GM21619 (cell line): ENCODE measurements at regions not wholly inside any gene's neighbourhood (a gene's known extent, or its start where the extent isn't known, plus 50 kb on each side); places are given as distances from the start of the nearest gene placed in this dataset.

Source experiments
- ATAC-seq: cut with Tn5 transposase; IDR thresholded peaks from one replicate; pipeline ENCODE4 v1.9.1; 2021; ENCODE audit not compliant: unreplicated experiment

DNA sequence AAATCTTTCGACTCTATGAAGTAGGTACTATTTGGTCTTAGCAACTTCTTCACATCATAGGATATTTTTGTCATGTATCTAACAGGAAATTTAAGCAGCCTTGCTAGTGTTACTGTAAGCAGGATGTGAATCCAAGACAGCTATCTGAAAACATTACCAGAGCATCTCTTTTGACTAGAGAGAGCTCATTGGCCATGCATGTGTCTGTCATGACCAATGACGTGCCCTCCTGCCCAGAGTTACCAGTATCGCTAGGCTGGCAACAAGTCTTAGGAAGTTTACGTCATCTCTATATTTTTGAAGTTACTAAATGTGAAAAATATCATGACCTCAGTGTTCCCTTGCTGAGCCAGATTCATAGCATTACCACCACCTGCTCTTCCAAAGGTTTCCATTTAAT is 130.9 kb upstream of the TP63 start:
- ATAC-seq: no peak

DNA sequence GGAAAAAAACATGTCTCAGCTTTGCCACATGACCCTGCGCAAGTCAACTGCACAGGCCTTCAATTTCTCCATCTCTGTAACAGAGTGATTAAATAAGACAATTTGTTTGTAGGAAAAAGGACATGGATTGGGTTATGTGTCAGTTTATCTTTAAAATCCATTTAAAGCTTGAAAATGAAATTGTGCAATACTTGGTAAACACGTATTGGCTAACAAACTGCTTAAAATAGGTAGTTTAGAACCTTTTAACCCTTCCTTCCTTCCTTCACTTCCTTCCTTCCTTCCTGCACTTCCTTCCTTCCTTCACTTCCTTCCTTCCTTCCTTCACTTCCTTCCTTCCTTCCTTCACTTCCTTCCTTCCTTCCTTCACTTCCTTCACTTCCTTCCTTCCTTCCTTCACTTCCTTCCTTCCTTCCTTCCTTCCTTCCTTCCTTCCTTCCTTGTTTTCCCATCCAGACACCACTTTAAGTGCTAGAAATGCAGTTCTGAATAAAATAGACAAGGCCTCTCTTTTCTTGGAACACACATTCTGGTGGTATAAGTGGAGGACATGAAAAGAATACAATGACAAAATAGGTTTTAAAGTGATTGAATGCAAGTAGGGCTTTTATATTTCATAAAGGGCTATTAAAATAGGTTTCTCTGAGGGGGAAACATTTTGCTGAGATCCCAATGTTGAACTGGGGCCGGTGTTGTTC is 130.2 kb upstream of the TP63 start:
- no peak for ATAC-seq

DNA sequence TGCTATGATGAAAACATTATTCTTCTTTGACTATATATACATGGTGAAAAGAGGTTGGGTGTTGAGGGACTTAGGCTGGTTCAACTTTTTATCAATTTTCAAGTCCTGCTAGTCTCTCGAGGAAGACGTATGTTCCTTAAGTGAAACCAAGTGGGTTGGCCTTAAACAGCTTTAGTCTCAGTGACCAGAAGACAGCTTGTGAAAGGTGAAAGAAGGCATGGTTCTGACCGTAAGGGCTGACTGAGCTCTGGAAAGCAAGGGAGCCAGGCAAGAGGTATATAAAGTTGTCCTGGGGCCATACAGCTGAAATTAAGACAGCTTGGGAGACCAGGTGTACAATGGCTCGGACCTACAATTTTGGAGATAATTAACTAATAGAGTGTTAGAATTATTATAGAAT is 128.9 kb upstream of the TP63 start:
- no peak for ATAC-seq

DNA sequence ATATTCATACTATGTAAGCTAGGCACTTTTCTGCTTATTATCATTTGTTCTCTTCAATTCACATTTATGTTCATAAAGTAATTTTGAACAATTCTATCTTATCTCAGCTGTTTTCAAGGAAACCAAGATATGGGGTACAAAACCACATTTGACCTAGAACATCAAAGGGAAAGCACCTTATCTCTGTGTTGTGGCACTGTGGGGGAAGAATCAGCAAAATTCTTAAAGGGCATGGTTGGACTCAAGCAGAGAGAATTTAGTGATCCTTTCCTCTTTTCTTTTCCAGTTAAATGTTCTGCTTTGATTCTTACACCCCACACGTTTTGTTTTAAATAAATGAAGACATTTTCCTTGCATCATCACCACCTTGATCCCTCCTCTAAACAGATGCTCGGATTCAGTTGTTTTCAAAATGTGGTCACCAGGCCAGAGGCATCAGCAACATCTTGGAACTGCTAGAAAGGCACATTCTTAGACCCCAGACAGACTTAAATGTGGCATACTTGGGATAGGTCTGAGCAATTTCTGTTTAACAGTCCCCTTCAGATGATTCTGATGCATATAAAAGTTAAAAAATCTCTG is 128.4 kb upstream of the TP63 start:
- no peak for ATAC-seq

DNA sequence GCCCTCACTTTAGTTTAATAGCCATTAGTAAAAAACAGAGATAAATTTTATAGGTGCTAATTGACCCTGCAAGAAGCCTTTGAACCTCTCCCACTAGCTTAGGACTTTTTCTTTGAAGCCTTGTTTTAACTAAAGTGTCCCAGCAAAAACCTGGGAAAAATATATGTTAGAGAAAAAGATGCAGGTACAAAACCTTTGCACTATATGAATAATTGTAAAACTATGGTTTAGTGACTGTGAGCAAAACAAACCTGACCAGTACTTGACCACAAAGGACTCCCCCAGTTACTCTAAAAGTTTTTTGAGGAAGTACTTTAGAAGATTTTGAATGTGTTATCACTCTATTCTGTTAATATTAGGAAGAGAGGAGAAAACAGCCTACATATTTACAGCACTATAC is 123.3 kb upstream of the TP63 start:
- peak; percentile 71 for ATAC-seq

DNA sequence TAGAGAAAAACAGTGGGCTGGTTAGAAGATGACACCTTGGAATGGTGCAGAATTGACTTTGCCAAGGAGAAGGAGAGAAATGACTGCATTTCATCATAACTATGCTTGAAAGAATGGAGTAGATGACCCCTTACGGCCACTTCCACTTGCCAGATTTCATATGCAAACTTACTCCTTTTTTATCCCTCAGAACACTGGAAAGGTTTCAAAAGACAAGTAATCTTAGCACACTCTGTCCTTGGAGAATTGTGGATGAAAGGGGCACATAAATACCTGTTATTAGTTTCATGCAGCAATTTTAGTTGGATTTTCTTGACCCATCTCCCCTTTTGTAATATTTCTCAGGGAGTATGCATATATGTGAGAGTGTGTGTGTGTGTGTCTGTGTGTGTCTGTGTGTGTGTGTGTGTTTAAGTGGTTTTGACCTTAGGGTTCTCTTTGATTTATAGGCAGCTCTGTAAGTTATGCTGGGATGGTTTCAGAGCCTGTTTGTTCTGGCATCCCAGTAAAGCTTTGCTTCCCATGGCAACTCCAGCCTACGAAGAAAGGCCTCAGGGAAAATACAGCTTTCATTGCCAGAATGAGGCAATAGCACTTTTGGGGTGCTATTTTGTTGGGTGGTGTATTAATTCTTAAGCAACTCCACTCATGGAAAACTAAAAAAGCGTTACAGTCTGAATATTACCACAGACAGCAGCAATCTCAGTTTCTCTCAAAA is 122.2 kb upstream of the TP63 start:
- ATAC-seq: no peak

DNA sequence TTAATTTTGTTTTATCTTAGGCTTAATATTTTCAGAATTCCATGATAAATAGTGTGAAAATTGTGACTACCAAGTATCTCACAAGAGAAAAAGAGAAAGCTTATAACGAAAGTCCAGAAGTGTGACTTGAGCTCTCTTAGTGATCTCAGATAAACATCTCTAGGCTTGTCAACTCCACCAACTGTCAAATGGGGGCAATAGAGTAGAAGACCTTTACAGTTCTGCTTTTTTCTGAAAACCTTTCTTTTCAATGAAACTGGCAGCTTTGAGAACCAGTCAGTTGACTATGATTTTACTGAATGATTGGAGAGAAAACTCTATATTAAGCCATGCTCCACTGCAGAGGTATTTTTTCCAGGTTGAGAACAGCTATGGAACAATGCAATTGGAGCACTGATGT is 119.2 kb upstream of the TP63 start:
- ATAC-seq: peak; percentile 59

DNA sequence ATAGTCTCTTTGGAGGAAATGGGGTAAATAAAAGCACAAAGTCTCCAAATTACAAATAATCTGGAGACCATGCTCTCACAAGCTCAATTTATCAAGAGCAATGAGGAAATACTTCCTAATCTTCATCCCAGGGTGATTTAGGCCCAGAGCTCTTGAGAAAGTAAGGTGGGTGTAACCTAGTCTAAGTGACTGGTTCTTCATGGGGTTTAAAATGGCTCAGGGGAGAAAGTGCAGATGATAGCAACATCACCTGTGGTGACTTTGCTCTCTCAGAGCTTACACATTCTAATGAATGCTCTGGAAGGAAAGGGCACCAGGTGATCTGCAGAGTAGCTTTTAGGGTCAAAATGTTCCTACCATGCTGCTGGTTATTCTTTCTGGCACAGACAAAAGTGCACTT is 118.4 kb upstream of the TP63 start:
- ATAC-seq: no peak

DNA sequence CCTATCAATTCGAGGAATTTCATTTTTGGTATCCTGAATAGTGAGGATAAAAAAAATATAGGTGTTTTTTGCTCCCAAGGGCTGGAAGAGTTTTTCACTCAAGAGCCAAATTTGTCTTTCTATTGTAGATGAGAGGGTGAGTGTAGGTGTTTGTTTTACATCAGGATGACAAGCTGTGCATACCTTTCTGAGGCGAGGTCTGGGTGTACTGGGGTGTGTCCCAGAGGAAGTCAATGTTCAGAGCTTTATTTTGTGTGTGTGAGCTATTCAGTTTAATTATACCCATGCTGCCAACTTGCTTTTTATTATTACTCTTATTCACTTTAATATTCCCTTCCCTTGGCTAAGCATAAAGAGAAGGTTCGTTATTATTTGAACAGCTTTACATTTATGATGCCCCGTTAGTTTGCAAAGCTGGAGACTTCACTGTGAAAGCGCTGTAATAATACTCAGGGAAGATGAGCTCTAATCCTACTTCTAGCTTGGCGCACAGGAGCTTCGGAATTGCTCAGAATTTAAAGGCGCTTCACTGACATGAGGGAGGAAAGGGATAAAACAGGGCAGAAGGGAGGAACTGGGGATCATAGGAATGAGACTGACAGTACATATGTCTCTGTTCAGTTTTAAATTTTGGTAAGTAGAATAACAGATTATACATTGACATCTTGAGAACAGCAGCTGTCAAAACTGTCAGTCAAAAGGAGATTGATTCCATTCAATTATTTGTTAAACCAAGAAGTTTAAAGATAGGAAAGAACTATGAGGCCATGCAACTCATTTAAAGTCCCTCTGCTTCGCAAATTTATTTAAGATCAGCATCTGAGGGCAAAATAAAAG is 117.7 kb upstream of the TP63 start:
- no peak for ATAC-seq

DNA sequence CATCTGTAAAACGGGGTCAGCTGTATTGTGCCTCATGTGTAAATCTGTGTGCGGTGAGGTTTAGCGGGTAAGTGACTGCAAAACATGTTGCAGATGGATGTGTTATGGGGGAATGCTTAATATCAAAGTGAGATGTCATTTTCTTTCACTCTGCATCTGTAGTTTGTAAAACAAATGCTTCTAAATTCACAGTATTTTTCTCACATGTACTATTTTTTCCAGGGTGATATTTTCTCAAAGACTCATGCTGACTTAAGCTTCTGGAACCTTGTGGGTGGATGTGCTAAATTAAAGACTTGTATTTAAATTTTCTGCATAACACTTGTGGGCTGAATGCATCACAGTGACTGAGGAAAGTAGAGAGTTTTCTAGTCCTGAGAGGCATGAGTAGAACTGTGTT is 115.2 kb upstream of the TP63 start:
- ATAC-seq: no peak

DNA sequence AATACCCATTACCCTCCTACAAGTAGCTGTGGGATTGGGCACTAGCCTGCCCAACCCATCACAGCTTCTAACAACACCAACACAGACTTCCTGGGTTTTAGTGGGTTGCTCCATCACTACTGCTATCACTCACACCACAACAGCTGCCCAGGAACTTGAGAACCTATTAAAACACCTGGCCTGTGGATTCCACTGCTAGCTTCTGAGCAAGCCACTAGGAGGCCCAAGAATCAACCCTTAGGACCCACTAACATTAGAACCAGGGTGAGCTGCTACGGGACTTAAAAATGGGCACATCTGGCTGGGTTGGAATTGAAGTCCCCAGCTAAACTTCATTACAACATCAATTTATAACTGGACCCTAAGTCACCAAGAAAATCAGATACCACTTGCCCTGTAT is 113.2 kb upstream of the TP63 start:
- ATAC-seq: no peak

DNA sequence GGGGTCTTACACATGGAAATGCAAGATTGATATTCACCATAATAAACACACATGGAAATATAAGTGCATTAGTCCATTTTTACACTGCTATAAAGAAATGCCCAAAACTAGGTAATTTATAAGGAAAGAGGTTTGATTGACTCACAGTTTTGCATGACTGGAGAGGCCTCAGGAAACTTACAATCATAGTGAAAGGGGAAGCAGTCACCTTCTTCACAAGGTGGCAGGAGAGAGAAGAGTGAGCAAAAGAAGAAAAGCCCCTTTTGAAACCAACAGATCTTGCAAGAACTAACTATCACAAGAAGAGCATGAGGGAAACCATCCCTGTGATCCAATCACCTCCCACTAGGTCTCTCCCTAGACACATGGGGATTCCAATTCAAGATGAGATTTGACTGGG is 111.7 kb upstream of the TP63 start:
- no peak for ATAC-seq

DNA sequence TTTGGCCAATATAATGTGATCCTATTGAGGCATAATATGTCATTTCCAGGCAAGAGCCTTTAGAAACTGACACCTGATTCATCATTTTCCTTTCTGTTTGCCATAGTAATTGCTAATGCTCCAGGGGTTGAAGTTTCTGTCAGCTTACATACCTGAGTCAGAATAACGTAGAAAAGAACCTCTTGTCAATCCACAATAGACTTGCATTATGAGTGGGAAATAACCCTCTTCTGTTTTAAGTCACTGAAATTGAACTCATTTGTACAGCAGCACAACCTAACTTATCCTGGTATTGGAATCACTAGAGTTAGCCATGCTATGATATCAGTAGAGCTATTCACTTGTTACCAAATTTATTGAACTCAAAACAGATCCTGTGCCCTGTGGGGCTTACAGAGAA is 101.7 kb upstream of the TP63 start:
- peak; percentile 76 for ATAC-seq

DNA sequence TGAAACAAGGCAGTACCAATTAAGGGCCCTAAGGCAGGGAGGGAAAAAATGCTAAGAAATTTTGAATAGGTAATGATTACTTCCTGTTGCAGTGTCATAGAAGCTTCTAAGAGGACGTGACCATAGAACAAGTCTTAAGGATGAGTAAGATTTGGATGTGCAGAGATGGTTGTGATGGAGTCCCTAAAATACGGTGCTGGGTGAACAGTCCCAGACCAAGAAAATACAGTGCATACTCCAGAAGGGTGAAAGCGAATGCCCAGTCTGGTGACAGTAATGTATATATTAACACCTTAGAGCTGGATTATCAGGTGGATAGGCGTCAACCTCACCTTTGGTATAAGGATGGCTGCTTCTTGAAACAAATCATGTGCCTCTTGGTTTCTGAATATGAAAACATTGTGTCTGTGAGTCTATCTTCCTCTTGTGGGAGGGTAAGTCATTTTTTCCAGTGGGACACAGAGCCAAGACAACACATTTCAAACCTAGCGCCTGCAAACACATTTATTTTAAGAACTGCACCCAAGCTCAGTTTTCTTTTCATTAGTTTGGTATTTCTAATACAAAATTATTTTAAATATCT is 101.2 kb upstream of the TP63 start:
- peak; percentile 44 for ATAC-seq

DNA sequence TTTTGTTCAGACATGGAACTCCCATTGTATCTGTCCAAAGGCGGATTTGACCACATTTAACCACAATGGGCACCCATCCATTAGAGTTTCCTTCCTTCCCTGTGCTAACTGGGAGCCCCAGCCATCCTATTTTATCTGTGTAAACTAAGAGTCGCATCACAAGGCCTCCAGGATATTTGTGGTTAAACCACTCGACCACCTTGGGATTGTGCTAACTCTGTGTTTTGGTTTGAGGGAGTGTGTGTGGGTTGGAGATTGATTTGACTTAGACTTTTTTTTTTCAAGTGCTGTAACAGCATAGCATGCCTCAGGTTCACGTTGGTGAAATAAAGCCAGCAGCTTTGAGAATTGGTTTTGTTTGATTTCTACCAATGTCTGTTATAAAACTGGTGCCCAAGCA is 100.4 kb upstream of the TP63 start:
- no peak for ATAC-seq

DNA sequence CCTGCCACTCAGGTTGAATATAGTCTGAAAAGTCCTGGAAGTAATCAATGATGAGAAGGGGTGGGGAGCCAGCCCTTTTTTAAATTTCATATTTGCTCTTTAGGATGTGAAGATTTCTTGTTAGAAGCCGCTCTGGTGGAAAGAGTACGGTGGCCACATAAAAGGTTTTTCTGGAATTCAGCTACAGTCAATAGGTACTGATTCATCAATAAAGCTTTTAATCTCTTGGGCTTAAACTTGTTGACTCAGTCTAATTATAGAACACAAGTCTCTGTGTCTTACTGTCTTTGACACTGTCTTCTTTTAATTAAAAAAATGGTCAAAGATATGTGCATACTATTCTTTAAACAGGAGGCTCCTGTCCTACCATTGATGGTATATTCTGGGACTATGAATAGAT is 99.9 kb upstream of the TP63 start:
- no peak for ATAC-seq

DNA sequence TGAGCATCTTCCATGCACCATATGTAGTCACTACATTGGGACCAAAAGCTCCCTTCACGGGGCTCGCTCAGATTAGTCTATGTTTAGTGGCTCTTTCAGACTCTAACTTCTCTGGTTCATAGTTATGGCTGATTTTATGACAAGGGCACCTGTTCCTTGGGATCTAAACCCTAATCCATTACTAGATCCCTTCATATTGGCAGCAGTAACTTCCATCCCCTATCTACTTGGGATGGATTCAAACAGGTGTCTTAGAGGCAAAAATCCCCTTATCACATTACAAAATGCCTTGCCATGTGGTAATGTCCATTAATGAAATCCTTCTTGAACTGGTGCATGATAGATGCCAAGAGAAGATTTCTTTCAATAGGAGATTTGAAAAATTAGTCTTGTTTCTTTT is 96.7 kb upstream of the TP63 start:
- ATAC-seq: no peak

DNA sequence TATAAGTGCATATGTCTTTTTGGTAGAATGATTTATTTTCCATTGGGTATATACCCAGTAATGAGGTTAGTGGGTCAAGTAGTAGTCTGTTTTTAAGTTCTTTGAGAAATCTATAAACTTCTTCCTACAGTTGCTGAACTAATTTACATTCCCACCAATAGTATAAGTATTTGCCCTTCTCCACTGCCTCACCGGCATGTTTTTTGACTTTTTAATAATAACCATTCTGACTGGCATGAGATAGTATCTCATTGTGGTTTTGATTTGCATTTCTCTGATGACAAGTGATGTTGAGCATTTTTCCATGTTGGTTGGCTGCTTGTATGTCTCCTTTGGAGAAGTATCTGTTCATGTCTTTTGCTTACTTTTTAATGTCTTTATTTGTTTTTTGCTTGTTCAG is 94.1 kb upstream of the TP63 start:
- ATAC-seq: no peak

DNA sequence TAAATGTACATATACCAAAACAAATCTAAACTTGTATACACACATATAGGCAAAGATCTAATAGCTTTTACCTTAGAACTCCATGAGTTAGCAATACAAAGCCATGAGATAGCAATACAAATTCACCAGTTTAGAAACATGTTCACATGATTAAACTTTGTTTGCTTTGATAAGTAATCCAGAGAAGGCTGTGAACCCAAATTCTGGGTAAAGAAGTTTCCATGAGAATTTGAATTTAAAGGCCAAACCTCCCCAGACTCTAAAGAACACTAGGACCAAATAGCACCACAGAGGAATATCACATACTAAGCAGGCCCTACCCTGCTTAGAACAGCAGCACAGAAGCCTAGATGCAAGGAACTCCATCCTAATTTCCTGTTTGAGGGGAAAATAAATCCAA is 83.7 kb upstream of the TP63 start:
- no peak for ATAC-seq

DNA sequence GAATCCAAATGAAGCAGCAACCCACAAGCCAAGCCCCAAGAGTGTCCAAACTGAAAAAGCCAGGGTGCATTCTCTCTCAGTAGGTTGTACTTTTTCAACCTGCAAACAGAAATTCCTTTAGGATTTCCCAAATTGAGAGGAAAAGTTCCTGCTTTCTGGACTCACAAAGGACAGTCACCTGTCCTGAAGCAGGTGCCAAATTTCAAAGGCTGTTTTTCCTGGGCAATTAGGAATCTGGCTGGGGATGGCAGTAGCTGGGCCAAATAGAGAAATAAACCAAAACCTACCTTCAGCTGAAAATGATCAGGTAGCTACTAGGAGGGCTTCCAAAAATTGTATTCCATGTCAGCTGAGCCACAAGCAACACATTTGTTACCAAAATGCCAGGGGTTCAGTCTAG is 83.1 kb upstream of the TP63 start:
- no peak for ATAC-seq

DNA sequence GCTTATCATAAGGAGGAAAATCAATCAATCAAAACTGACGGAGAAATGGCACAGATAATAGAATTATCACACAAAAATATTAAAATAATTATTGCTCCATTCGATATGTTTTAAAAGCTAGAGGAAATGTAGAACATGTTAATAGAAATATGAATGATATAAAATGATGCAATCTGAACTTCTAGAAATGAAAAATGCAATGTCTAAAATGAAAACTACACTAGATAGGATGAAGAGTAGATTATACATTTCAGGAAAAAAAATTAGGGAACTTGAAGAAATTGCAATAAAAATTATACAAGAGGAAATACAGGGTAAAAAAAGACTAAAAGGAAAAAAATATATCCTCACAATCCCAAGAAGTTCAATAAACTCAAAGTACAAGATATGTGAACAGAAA is 80.2 kb upstream of the TP63 start:
- ATAC-seq: no peak
